ENCODE measurements at regions not wholly inside any gene's neighbourhood (a gene's known extent, or its start where the extent isn't known, plus 50 kb on each side); places are given as distances from the start of the nearest gene placed in this dataset.

- TF ChIP-seq FOXP2 (optimal IDR thresholded peaks at IDR 0.05; ENCODE audit: control extremely low read depth, extremely low read length, insufficient read depth) (no peak), EZH2 (IDR thresholded peaks at IDR 0.05) (no peak)
Observed at GRCh38 chr6:153980171-153980570, 58.9 kb upstream of the OPRM1 start.

All from SK-N-MC (cell line).